ENCODE measurements at regions not wholly inside any gene's neighbourhood (a gene's known extent, or its start where the extent isn't known, plus 50 kb on each side); places are given as distances from the start of the nearest gene placed in this dataset.

GRCh38 chr12:46535907-46536306 lies 163.3 kb upstream of the SLC38A2 start (continued):
- TF ChIP-seq POLR2AphosphoS5 (IDR thresholded peaks at IDR 0.05; ENCODE audit: low read depth, low read length) (no peak), PHF8 (conservative IDR thresholded peaks at IDR 0.05; ENCODE audit: low read depth, low read length) (no peak), RNF2 (IDR thresholded peaks at IDR 0.05; ENCODE audit: borderline replicate concordance, low read depth, low read length, missing control alignments, poor library complexity, severe bottlenecking) (no peak)
